ENCODE measurements at regions not wholly inside any gene's neighbourhood (a gene's known extent, or its start where the extent isn't known, plus 50 kb on each side); places are given as distances from the start of the nearest gene placed in this dataset.

DNA sequence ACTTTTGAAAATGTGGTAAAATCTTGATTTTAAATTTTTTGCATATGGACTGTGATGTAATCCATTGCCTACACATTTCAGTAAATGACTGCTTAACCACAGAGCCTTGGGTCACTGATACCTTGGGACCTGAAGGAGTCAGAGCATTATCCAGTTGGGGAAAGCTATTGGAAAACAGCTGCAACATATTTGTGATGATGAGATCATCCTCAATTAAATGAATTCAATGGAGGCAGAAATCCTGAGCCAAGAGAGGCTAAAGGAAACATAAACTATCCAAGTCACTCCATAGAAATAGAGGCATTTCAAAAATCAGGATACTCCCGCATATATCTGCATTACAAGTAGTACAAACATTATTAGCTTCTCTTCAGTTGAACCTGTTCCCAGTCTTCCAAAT lies 99.8 kb upstream of the PRMT6 start:
- intact Hi-C loops (cut with micrococcal nuclease; ENCODE audit: unreplicated experiment), result no loop called here
- POLR2A ChIA-PET, result no interaction called here
- TF ChIP-seq, protein P1, sequence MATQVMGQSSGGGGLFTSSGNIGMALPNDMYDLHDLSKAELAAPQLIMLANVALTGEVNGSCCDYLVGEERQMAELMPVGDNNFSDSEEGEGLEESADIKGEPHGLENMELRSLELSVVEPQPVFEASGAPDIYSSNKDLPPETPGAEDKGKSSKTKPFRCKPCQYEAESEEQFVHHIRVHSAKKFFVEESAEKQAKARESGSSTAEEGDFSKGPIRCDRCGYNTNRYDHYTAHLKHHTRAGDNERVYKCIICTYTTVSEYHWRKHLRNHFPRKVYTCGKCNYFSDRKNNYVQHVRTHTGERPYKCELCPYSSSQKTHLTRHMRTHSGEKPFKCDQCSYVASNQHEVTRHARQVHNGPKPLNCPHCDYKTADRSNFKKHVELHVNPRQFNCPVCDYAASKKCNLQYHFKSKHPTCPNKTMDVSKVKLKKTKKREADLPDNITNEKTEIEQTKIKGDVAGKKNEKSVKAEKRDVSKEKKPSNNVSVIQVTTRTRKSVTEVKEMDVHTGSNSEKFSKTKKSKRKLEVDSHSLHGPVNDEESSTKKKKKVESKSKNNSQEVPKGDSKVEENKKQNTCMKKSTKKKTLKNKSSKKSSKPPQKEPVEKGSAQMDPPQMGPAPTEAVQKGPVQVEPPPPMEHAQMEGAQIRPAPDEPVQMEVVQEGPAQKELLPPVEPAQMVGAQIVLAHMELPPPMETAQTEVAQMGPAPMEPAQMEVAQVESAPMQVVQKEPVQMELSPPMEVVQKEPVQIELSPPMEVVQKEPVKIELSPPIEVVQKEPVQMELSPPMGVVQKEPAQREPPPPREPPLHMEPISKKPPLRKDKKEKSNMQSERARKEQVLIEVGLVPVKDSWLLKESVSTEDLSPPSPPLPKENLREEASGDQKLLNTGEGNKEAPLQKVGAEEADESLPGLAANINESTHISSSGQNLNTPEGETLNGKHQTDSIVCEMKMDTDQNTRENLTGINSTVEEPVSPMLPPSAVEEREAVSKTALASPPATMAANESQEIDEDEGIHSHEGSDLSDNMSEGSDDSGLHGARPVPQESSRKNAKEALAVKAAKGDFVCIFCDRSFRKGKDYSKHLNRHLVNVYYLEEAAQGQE (IDR thresholded peaks at IDR 0.05; ENCODE audit: insufficient read depth in 1 of 2, low read depth in 2 of 2, low read length in 1 of 2), result no peak
- TF ChIP-seq, protein P2, sequence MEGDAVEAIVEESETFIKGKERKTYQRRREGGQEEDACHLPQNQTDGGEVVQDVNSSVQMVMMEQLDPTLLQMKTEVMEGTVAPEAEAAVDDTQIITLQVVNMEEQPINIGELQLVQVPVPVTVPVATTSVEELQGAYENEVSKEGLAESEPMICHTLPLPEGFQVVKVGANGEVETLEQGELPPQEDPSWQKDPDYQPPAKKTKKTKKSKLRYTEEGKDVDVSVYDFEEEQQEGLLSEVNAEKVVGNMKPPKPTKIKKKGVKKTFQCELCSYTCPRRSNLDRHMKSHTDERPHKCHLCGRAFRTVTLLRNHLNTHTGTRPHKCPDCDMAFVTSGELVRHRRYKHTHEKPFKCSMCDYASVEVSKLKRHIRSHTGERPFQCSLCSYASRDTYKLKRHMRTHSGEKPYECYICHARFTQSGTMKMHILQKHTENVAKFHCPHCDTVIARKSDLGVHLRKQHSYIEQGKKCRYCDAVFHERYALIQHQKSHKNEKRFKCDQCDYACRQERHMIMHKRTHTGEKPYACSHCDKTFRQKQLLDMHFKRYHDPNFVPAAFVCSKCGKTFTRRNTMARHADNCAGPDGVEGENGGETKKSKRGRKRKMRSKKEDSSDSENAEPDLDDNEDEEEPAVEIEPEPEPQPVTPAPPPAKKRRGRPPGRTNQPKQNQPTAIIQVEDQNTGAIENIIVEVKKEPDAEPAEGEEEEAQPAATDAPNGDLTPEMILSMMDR (IDR thresholded peaks at IDR 0.05), result no peak
- no peak for TF ChIP-seq POLR2AphosphoS5 (IDR thresholded peaks at IDR 0.05; ENCODE audit: low read depth, low read length)
- no peak for TF ChIP-seq TCF7L2 (IDR thresholded peaks at IDR 0.05; ENCODE audit: low read depth, low read length)
- TF ChIP-seq SIN3A (IDR thresholded peaks at IDR 0.05; ENCODE audit: borderline replicate concordance, insufficient read depth, low read depth, low read length), result no peak
- H3K4me1 ChIP-seq (ENCODE audit: control insufficient read depth, insufficient read depth, low read length), result no peaks in the 10 kb centered on the region
- no peaks in the 10 kb centered on the region for H3K9me3 ChIP-seq (ENCODE audit: control insufficient read depth, insufficient read depth, low read depth, low read length)
- H3K36me3 ChIP-seq (ENCODE audit: control insufficient read depth, insufficient read depth, low read length), result no peaks in the 10 kb centered on the region
- H3K27me3 ChIP-seq (ENCODE audit: control insufficient read depth, insufficient read depth, low read length), result no peaks in the 10 kb centered on the region
- no TSS peak for BruUV-seq (replicated peaks)
- in situ Hi-C loops (cut with HindIII; ENCODE audit: low pct_unique_long_range_greater_than_20kb, low sequenced_read_pairs), result no loop called here
- no peak overlapping the region for H3K27ac ChIP-seq (ENCODE audit: low read length)
- DNase-seq (ENCODE audit: low read depth, low spot score), result no peak
- CTCF ChIA-PET, result no interaction called here
- H3K4me3 ChIP-seq (ENCODE audit: low read depth in 2 of 2, low read length in 2 of 2), result no peak overlapping the region
- no peak for ATAC-seq

DNA sequence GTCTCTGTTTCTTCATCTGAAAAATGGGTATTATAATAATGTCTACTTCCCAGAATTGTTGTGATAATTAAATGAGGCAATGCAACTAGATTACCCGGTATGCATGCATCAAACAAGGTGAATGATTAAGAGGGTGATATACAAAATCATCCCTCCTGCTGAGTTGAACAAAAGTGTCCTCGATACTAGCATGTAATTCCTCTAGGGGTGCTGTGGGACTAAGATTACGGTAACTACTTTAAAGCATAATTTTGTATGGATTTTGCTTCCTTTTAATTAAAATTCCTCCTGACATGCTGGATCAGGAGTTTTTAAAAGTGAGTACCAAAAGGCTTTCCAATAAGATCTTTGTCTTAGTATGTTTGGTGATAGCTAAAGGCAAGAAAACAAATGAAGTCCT lies 98.7 kb upstream of the PRMT6 start:
- DNase-seq (ENCODE audit: low read depth, low spot score), result no peak
- H3K4me3 ChIP-seq (ENCODE audit: low read depth in 2 of 2, low read length in 2 of 2), result no peak overlapping the region
- ATAC-seq, result no peak
- ChIA-PET POLR2A (no interaction called here), CTCF (no interaction called here)
- no peak overlapping the region for H3K27ac ChIP-seq (ENCODE audit: low read length)
- no peak for TF ChIP-seq SIN3A (IDR thresholded peaks at IDR 0.05; ENCODE audit: borderline replicate concordance, insufficient read depth, low read depth, low read length)
- TF ChIP-seq, protein P2 (IDR thresholded peaks at IDR 0.05), result no peak
- no peak for TF ChIP-seq TCF7L2 (IDR thresholded peaks at IDR 0.05; ENCODE audit: low read depth, low read length)
- TF ChIP-seq, protein P1 (IDR thresholded peaks at IDR 0.05; ENCODE audit: insufficient read depth in 1 of 2, low read depth in 2 of 2, low read length in 1 of 2), result no peak
- no peak for TF ChIP-seq POLR2AphosphoS5 (IDR thresholded peaks at IDR 0.05; ENCODE audit: low read depth, low read length)
- intact Hi-C loops (cut with micrococcal nuclease; ENCODE audit: unreplicated experiment) (no loop called here), in situ Hi-C loops (cut with HindIII; ENCODE audit: low pct_unique_long_range_greater_than_20kb, low sequenced_read_pairs) (no loop called here)
- no peaks in the 10 kb centered on the region for H3K9me3 ChIP-seq (ENCODE audit: control insufficient read depth, insufficient read depth, low read depth, low read length)
- BruUV-seq (replicated peaks), result no TSS peak
- H3K27me3 ChIP-seq (ENCODE audit: control insufficient read depth, insufficient read depth, low read length), result no peaks in the 10 kb centered on the region
- no peaks in the 10 kb centered on the region for H3K36me3 ChIP-seq (ENCODE audit: control insufficient read depth, insufficient read depth, low read length)
- H3K4me1 ChIP-seq (ENCODE audit: control insufficient read depth, insufficient read depth, low read length), result no peaks in the 10 kb centered on the region

All from Panc1 (cell line).